ENCODE measurements at regions not wholly inside any gene's neighbourhood (a gene's known extent, or its start where the extent isn't known, plus 50 kb on each side); places are given as distances from the start of the nearest gene placed in this dataset.

DNA sequence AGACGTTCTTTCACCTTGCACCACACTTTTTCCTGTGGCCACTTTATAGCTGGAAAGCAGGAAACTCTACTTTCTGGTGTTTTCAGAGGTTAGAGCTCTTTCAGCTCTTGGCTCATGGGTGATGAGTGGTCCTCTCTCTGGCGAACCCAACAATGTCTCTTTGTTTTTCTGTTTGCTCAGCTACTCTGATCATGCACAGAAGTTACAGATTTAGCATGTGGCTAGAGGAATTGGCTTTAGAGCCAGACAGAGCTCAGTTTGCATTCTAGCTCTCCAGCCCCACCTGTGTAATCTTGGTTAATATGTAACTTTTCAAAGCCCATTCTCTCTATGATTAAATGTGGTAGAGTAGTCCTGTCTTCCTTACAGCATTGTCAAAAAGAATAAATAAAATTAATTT is 225.2 kb downstream of the HAPSTR1 start:
- TF ChIP-seq EZH2phosphoT487 (IDR thresholded peaks at IDR 0.05; ENCODE audit: borderline replicate concordance, low read length) = no peak
- TF ChIP-seq, protein P1, sequence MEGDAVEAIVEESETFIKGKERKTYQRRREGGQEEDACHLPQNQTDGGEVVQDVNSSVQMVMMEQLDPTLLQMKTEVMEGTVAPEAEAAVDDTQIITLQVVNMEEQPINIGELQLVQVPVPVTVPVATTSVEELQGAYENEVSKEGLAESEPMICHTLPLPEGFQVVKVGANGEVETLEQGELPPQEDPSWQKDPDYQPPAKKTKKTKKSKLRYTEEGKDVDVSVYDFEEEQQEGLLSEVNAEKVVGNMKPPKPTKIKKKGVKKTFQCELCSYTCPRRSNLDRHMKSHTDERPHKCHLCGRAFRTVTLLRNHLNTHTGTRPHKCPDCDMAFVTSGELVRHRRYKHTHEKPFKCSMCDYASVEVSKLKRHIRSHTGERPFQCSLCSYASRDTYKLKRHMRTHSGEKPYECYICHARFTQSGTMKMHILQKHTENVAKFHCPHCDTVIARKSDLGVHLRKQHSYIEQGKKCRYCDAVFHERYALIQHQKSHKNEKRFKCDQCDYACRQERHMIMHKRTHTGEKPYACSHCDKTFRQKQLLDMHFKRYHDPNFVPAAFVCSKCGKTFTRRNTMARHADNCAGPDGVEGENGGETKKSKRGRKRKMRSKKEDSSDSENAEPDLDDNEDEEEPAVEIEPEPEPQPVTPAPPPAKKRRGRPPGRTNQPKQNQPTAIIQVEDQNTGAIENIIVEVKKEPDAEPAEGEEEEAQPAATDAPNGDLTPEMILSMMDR (IDR thresholded peaks at IDR 0.05; ENCODE audit: low read depth, low read length, poor library complexity, severe bottlenecking) = no peak

Data from DOHH2 (cell line).